Central memory CD8-positive, alpha-beta T cell (primary cell): ENCODE measurements at regions not wholly inside any gene's neighbourhood (a gene's known extent, or its start where the extent isn't known, plus 50 kb on each side); places are given as distances from the start of the nearest gene placed in this dataset.

ENCODE experiments used
- ATAC-seq: fragments of 150-1000 bp; cut with Tn5 transposase; replicated peaks from 2 replicates; pipeline ENCODE4 v1.10.0; 2022; ENCODE audit warnings: mild to moderate bottlenecking, moderate FRiP score, moderate number of reproducible peaks; ENCODE audit not compliant: poor library complexity, severe bottlenecking; ENCODE audit errors: extremely low read depth
- DNase-seq, 2 donors: peaks; one replicate each; pipeline ENCODE4 v3.0.0; 2021; ENCODE audit warnings: low spot score in 2 of 2
- H3K27ac Mint-ChIP-seq: one replicate; pipeline ENCODE4 v1.8.0; 2022; ENCODE audit warnings: low read depth, mild to moderate bottlenecking, moderate library complexity, mixed read lengths
- H3K27me3 Mint-ChIP-seq: one replicate; pipeline ENCODE4 v1.8.0; 2022; ENCODE audit warnings: mixed read lengths
- H3K36me3 Mint-ChIP-seq: one replicate; pipeline ENCODE4 v1.8.0; 2022; ENCODE audit warnings: mild to moderate bottlenecking, moderate library complexity, mixed read lengths; ENCODE audit not compliant: insufficient read depth
- H3K4me1 Mint-ChIP-seq: one replicate; pipeline ENCODE4 v1.8.0; 2022; ENCODE audit warnings: mixed read lengths
- H3K4me3 Mint-ChIP-seq: one replicate; pipeline ENCODE4 v1.8.0; 2022; ENCODE audit warnings: mild to moderate bottlenecking, moderate library complexity, mixed read lengths
- H3K9me3 Mint-ChIP-seq: one replicate; pipeline ENCODE4 v1.8.0; 2022; ENCODE audit warnings: mixed read lengths

- ATAC-seq, result no peak
- Mint-ChIP-seq H3K36me3 (no peaks in the 10 kb centered on the region), H3K27ac (no peak overlapping the region), H3K27me3 (no peaks in the 10 kb centered on the region), H3K4me1 (no peaks in the 10 kb centered on the region), H3K9me3 (no peaks in the 10 kb centered on the region), H3K4me3 (no peak overlapping the region)
- DNase-seq, result no peak
Observed at GRCh38 chr2:117555965-117556364, 258.5 kb upstream of the DDX18 start.

DNA sequence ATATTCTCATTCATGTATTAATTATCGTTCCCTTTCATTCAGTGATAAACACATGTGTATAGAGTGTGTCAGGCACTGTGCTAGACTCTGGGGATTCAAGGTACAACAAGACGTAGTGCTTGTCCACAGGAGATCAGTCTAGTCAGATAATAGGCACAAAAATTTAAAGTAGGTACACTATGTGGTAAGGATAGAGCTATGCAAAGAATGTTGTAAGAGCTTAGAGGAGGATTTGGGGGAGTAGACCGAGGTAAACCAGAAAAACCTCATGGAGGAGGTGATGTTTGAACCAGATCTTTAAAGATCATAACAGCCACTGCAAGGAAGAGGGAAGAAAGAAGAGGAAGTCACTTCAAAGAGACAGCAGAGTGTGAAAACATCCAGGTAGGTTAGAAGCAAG is 256.9 kb upstream of the DDX18 start:
- no peak for ATAC-seq
- H3K4me1 Mint-ChIP-seq, result no peaks in the 10 kb centered on the region
- no peaks in the 10 kb centered on the region for H3K36me3 Mint-ChIP-seq
- no peak overlapping the region for H3K27ac Mint-ChIP-seq
- no peaks in the 10 kb centered on the region for H3K27me3 Mint-ChIP-seq
- no peak for DNase-seq
- no peak overlapping the region for H3K4me3 Mint-ChIP-seq
- no peaks in the 10 kb centered on the region for H3K9me3 Mint-ChIP-seq

GRCh38 chr2:117562654-117563053 is 251.8 kb upstream of the DDX18 start:
- H3K9me3 Mint-ChIP-seq, result peaks cover 10% of the 10 kb centered on the region
- H3K27ac Mint-ChIP-seq, result no peak overlapping the region
- no peaks in the 10 kb centered on the region for H3K27me3 Mint-ChIP-seq
- H3K4me3 Mint-ChIP-seq, result no peak overlapping the region
- H3K36me3 Mint-ChIP-seq, result no peaks in the 10 kb centered on the region
- no peak for ATAC-seq
- H3K4me1 Mint-ChIP-seq, result no peaks in the 10 kb centered on the region
- no peak for DNase-seq

GRCh38 chr2:117571590-117572349 is 242.7 kb upstream of the DDX18 start:
- Mint-ChIP-seq H3K27ac (no peak overlapping the region), H3K9me3 (peaks cover 15% of the 10 kb centered on the region), H3K27me3 (no peaks in the 10 kb centered on the region), H3K4me3 (no peak overlapping the region), H3K4me1 (no peaks in the 10 kb centered on the region), H3K36me3 (no peaks in the 10 kb centered on the region)
- ATAC-seq (no peak), DNase-seq (no peak)

DNA sequence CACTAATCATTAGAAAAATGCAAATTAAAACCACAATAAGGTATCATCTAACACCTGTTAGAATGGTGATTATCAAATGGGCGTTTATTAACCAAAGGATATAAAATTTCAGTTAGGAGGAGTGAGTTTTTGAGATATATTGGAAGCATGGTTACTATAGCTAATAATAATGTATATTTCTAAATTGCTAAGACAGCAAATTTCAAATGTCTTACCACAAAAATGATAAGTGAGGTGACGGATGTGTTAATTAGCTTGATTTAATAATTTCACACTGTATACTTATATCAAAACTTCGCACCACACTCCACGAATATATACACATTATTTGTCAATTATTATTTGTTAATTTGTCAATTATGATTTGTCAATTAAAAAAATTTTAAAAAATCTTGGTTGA is 227.2 kb upstream of the DDX18 start:
- ATAC-seq (no peak), DNase-seq (no peak)
- Mint-ChIP-seq H3K36me3 (no peaks in the 10 kb centered on the region), H3K4me3 (no peak overlapping the region), H3K27ac (no peak overlapping the region), H3K9me3 (peaks cover 13% of the 10 kb centered on the region), H3K4me1 (no peaks in the 10 kb centered on the region), H3K27me3 (no peaks in the 10 kb centered on the region)

DNA sequence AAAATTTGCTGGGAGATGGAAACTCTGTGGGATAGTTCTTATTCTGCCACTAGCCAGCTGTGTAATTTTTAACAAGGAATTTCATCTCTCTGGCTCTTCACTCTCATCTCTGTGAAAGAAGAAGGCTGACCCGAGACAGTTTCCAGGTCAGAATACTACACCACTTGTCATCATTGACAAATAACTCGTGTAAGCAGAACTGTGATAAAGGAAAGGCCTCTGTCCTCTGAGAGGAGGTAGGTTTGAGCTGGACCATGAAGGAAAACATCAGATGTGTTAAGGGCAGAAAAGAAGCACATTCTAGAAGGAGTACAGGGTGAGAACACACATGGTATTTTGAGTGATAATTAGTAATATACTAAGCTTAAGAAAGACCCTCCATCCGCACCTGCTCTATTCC is 211.4 kb upstream of the DDX18 start:
- no peak for ATAC-seq

DNA sequence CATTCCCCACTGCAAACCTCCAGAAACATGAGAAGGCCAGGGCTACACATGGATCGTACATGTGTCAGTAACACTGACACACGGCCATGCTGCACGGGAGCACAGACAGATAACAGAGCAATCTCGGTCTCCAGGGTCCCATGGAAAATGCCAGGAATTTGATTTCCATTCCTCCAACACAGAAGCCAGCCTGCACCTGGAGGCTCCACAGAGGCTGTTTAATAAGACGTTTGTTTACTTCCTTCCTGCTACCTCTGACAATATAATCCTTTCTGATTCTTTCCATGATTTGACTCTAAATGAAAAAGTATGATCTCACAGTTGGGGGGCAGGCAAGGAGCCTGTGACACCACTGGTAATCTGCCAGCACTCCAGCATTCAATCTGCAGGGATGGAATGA is 210.9 kb upstream of the DDX18 start:
- H3K27ac Mint-ChIP-seq, result no peak overlapping the region
- DNase-seq, result no peak
- peaks cover 25% of the 10 kb centered on the region for H3K9me3 Mint-ChIP-seq
- ATAC-seq, result no peak
- no peaks in the 10 kb centered on the region for H3K36me3 Mint-ChIP-seq
- peaks cover 7% of the 10 kb centered on the region for H3K27me3 Mint-ChIP-seq
- H3K4me1 Mint-ChIP-seq, result no peaks in the 10 kb centered on the region
- H3K4me3 Mint-ChIP-seq, result no peak overlapping the region

More for the DNA sequence above, 211.4 kb upstream of the DDX18 start:
- Mint-ChIP-seq H3K4me1 (no peaks in the 10 kb centered on the region), H3K27me3 (peaks cover 12% of the 10 kb centered on the region), H3K4me3 (no peak overlapping the region), H3K36me3 (no peaks in the 10 kb centered on the region), H3K9me3 (peaks cover 30% of the 10 kb centered on the region), H3K27ac (no peak overlapping the region)
- no peak for DNase-seq

DNA sequence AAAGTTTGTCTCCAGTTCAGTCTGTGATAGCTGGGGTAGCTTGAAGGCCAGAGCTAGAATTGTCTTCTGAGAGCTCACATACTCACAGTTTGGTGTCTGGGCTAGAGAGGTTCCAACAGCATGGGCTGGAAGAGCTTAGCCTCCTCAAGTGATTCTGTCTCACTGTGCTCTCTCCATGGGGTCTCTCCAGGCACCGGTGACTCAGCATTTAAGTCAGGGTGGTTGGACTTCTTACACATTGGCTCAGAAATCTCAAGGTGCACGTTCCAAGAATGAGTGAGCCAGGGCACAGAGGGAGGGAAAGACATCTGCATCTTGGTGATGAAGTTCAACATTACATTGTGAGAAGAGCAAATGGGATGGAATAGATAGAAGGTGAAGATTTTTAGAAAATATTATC is 207.3 kb upstream of the DDX18 start:
- Mint-ChIP-seq H3K4me3 (no peak overlapping the region), H3K27me3 (no peaks in the 10 kb centered on the region), H3K27ac (no peak overlapping the region), H3K9me3 (peaks cover 14% of the 10 kb centered on the region), H3K4me1 (no peaks in the 10 kb centered on the region), H3K36me3 (no peaks in the 10 kb centered on the region)
- DNase-seq (no peak), ATAC-seq (no peak)

DNA sequence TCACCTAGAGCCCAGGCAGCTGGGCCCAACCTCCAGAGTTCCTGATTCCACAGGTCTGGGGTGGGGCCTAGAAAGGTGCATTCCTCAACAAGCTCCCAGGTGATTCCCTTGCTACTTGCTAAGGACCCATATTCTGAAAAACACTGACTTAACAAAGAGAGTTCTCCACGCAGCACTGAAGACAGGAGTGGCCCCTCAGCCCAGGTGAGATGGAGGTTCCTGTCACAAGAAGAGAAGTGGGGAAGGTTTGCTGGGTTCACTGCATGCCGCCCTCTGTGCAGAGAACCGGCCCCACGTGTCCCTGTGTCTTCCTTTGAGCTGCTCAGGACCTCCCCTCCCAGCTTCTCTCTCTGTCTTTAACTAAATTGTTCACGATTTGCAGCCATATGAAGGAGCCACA is 201.4 kb upstream of the DDX18 start:
- ATAC-seq (no peak), DNase-seq (no peak)
- H3K4me1 Mint-ChIP-seq, result no peaks in the 10 kb centered on the region
- H3K9me3 Mint-ChIP-seq, result peaks cover 11% of the 10 kb centered on the region
- no peaks in the 10 kb centered on the region for H3K27me3 Mint-ChIP-seq
- H3K27ac Mint-ChIP-seq, result no peak overlapping the region
- H3K36me3 Mint-ChIP-seq, result no peaks in the 10 kb centered on the region
- H3K4me3 Mint-ChIP-seq, result no peak overlapping the region

GRCh38 chr2:117614296-117614695 is 200.2 kb upstream of the DDX18 start:
- Mint-ChIP-seq H3K4me1 (no peaks in the 10 kb centered on the region), H3K27me3 (no peaks in the 10 kb centered on the region), H3K36me3 (no peaks in the 10 kb centered on the region), H3K27ac (no peak overlapping the region), H3K4me3 (no peak overlapping the region), H3K9me3 (peaks cover 11% of the 10 kb centered on the region)
- ATAC-seq (no peak), DNase-seq (no peak)

DNA sequence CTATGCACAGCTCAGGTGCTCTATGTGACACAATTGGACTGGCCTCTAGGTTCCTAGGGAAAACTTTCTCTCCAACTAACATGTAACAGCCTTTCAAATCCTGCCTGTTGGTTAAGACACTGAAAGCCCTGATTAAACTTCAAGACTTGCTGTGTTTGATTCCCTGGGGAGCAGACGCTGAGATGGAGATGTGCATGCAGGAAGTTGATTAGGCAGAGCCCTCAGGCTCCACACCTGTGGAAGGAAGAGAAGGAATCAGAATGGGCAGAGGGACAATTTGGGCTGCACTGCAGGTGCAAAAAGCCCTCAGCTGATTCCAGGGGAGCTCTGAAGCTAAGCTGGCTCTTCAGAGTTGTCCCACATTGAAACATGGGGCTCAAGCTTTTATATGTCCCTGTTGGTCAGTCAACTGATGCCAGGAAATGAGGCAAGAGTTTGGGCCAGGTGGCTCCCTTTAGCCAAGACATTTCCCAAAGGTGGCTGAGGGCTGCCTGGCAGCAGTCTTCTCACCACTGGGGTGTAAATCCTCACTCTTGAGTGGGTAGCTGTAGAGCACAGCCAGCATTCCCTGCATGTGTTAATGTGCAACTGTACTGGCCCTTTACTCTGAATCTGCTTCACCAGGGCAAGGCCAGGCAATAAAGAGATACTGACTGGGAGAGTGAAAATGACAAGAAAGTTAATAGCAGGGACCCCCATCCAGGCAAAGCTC is 199.5 kb upstream of the DDX18 start:
- H3K36me3 Mint-ChIP-seq, result no peaks in the 10 kb centered on the region
- no peaks in the 10 kb centered on the region for H3K4me1 Mint-ChIP-seq

GRCh38 chr2:117618607-117619006 is 195.9 kb upstream of the DDX18 start:
- peaks cover 11% of the 10 kb centered on the region for H3K9me3 Mint-ChIP-seq
- no peak for DNase-seq
- no peaks in the 10 kb centered on the region for H3K4me1 Mint-ChIP-seq
- no peak overlapping the region for H3K4me3 Mint-ChIP-seq
- H3K27me3 Mint-ChIP-seq, result no peaks in the 10 kb centered on the region
- no peak for ATAC-seq
- H3K36me3 Mint-ChIP-seq, result no peaks in the 10 kb centered on the region
- H3K27ac Mint-ChIP-seq, result no peak overlapping the region

More for the DNA sequence above, 199.5 kb upstream of the DDX18 start:
- Mint-ChIP-seq H3K27ac (no peak overlapping the region), H3K9me3 (peaks cover 11% of the 10 kb centered on the region), H3K27me3 (no peaks in the 10 kb centered on the region), H3K4me3 (no peak overlapping the region)
- DNase-seq, result no peak
- ATAC-seq, result no peak

DNA sequence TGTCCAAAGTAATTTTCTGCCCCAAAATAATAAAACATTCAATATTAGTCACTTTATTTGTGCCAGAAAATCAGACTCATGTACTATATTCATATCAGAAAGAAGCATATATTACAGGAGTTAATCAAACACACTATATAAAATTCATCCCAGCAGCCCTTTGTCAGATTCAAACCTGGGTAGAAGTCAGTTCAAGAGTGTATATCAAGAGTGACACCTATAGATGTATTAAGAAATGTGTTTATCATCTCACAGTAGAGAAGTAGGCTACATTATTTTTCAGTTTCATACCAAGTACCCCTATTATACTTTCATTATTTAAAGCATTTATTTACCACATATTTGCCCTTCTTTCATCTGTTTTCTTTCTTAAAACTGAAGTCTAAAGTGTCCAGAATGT is 193.2 kb upstream of the DDX18 start:
- Mint-ChIP-seq H3K27me3 (no peaks in the 10 kb centered on the region), H3K27ac (no peak overlapping the region), H3K4me3 (no peak overlapping the region), H3K4me1 (no peaks in the 10 kb centered on the region), H3K9me3 (peaks cover 7% of the 10 kb centered on the region), H3K36me3 (no peaks in the 10 kb centered on the region)
- ATAC-seq, result no peak
- no peak for DNase-seq
